ENCODE measurements at regions not wholly inside any gene's neighbourhood (a gene's known extent, or its start where the extent isn't known, plus 50 kb on each side); places are given as distances from the start of the nearest gene placed in this dataset.

DNA sequence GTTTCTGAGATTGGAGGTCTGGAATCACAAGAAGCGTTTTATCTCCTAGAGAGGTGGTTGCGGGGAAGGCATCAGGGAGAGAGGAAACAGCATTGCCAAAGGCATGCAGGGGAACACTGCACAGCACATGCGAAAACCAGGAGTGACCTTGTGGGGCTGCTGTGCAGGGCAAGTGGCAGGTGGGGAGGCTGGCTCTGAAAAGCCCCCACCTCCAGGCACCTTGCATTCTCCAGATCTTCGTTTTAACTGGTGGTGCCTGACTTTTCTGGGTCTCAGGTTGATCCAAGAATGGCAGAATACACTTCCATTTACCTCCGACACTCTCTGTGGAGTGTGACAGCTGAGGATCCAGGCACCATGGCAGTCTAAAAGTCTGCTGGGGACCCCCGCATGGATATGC lies 209.4 kb upstream of the LEF1 start:
- TF ChIP-seq, protein P1, sequence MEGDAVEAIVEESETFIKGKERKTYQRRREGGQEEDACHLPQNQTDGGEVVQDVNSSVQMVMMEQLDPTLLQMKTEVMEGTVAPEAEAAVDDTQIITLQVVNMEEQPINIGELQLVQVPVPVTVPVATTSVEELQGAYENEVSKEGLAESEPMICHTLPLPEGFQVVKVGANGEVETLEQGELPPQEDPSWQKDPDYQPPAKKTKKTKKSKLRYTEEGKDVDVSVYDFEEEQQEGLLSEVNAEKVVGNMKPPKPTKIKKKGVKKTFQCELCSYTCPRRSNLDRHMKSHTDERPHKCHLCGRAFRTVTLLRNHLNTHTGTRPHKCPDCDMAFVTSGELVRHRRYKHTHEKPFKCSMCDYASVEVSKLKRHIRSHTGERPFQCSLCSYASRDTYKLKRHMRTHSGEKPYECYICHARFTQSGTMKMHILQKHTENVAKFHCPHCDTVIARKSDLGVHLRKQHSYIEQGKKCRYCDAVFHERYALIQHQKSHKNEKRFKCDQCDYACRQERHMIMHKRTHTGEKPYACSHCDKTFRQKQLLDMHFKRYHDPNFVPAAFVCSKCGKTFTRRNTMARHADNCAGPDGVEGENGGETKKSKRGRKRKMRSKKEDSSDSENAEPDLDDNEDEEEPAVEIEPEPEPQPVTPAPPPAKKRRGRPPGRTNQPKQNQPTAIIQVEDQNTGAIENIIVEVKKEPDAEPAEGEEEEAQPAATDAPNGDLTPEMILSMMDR (IDR thresholded peaks at IDR 0.05): no peak
- no peak for TF ChIP-seq POLR2A (IDR thresholded peaks at IDR 0.05)

Data from prostate gland (tissue), 2 donors.